Esophagus muscularis mucosa (tissue), 4 donors: ENCODE measurements at regions not wholly inside any gene's neighbourhood (a gene's known extent, or its start where the extent isn't known, plus 50 kb on each side); places are given as distances from the start of the nearest gene placed in this dataset.

Experiments used
- DNase-seq: peaks from one replicate; pipeline ENCODE4 v3.0.0-alpha.2; 2017; ENCODE audit errors: extremely low spot score
- H3K27ac ChIP-seq, 4 donors: fragments of 200-600 bp; sonication (generic); replicated peaks in 1 of 4; 1 replicate in 3 of 4; 2 replicates in 1 of 4; pipeline ENCODE4 v1.5.1; 2016 to 2019; ENCODE audit warnings: mild to moderate bottlenecking in 1 of 4
- H3K27me3 ChIP-seq, 4 donors: fragments of 200-600 bp; sonication (generic); one replicate each; pipeline versions ENCODE4 v1.5.1 to v1.6.0; 2016 to 2019
- H3K36me3 ChIP-seq, 4 donors: fragments of 200-600 bp; sonication (generic); one replicate each; pipeline ENCODE4 v1.5.1; 2016 to 2019
- H3K4me1 ChIP-seq, 4 donors: fragments of 200-600 bp; sonication (generic); one replicate each; pipeline ENCODE4 v1.5.1; 2016 to 2019
- H3K4me3 ChIP-seq, 4 donors: fragments of 200-600 bp; sonication (generic); 1 replicate in 2 of 4; 2 replicates in 2 of 4; pipeline ENCODE4 v1.5.1; 2016 to 2019; ENCODE audit warnings: mild to moderate bottlenecking in 4 of 4, moderate library complexity in 1 of 4
- H3K9me3 ChIP-seq, 4 donors: fragments of 200-600 bp; sonication (generic); 1 replicate in 3 of 4; 2 replicates in 1 of 4; pipeline ENCODE4 v1.5.1; 2016 to 2019
- EP300 ChIP-seq: sonication (generic); formaldehyde crosslinking; IDR thresholded peaks from one replicate; pipeline ENCODE4 v1.6.1; 2017; ENCODE audit warnings: antibody characterized with exemption
- POLR2A ChIP-seq: fragments of 450-650 bp; IDR thresholded peaks from one replicate; pipeline ENCODE4 v1.6.1; 2017; ENCODE audit warnings: antibody characterized with exemption, moderate library complexity, mild to moderate bottlenecking, low read depth
- POLR2AphosphoS5 ChIP-seq, 2 donors: sonication (generic); formaldehyde crosslinking; IDR thresholded peaks; one replicate each; pipeline ENCODE4 v1.6.1; 2017; ENCODE audit warnings: antibody characterized with exemption in 2 of 2
- WGBS: methylation state at CpG from one replicate; pipeline ENCODE4 v1.1.5; 2018; 5-methylcytosine and 5-hydroxymethylcytosine counted together
- intact Hi-C: fragments of 100-400 bp; cut with DNase I; formaldehyde crosslinking; loops from one replicate; pipeline ENCODE4 v1.15.1; 2023
- TF ChIP-seq, protein P1 (sequence below), 3 experiments: fragments of 200-600 bp in 2 of 3; fragments of 450-650 bp in 1 of 3; sonication (generic) in 2 of 3; IDR thresholded peaks; one replicate each; pipeline ENCODE4 v1.5.1; 2017 to 2019; ENCODE audit warnings: antibody characterized with exemption in 3 of 3, mild to moderate bottlenecking in 2 of 3, moderate library complexity in 1 of 3

DNA sequence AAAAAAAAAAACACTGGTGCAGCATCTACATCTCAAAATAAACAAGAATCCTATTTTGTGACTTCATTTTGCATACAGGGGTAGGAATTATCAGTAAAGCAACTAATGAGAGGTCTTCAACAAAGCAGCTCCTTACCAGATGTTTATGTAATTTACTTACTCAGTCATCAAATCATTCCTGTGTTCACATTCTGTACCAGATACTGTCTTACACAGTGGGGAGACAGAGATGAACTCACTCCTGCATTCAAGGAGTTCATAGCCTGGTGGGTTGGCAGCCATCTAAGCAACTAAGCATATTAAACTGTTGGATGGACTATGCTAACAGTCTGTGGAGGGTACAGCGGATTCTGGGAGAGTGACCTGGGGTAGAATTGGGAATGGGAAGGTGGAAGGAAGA lies 169.0 kb downstream of the OSR1 start:
- Histone ChIP-seq H3K9me3 (no peaks in the 10 kb centered on the region), H3K27ac (no peak overlapping the region), H3K4me1 (peaks cover 0 to 10% (median 5%) of the 10 kb centered on the region in 4 donors), H3K4me3 (no peak overlapping the region), H3K36me3 (no peaks in the 10 kb centered on the region), H3K27me3 (no peaks in the 10 kb centered on the region)
- intact Hi-C loops = no loop called here
- WGBS = 100% methylated on average over 1 of the region's 1 CpG
- DNase-seq = no peak
- no peak for TF ChIP-seq POLR2AphosphoS5 (IDR thresholded peaks at IDR 0.05)
- TF ChIP-seq EP300 = no peak
- TF ChIP-seq POLR2A = no peak

DNA sequence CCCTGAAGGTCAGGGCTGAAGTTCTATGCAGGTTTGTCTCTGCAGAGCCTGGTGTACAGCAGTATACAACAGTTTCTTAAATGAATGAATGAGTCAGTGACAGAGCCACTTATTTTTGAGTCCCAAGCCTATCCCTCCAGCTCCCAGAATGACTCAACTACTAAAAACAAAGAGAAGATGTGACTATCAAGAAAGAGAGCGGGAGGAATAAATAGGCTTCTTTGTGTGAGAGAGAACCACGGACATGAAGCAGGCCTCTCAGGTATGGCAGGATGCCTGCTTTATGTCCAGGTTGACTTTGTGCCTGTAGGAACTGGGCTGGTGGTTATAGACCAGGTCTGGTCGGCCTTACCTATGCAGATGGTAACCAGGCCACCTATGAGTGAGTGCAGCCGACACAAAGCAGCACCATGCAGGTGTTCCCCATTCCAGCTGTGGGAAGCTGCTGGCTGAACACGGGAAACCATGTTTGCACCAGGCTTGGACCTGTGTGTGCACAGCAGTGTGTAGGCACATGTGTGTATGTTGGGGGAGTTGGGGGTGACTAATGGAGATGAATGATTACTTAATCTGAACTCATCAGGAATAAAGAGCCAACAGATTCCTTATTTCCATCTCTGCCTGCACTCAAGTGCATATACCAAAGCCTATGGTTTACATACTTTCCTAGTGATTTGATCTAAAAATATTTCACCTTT lies 171.0 kb downstream of the OSR1 start:
- H3K27ac ChIP-seq = no peak overlapping the region
- TF ChIP-seq, protein P1, sequence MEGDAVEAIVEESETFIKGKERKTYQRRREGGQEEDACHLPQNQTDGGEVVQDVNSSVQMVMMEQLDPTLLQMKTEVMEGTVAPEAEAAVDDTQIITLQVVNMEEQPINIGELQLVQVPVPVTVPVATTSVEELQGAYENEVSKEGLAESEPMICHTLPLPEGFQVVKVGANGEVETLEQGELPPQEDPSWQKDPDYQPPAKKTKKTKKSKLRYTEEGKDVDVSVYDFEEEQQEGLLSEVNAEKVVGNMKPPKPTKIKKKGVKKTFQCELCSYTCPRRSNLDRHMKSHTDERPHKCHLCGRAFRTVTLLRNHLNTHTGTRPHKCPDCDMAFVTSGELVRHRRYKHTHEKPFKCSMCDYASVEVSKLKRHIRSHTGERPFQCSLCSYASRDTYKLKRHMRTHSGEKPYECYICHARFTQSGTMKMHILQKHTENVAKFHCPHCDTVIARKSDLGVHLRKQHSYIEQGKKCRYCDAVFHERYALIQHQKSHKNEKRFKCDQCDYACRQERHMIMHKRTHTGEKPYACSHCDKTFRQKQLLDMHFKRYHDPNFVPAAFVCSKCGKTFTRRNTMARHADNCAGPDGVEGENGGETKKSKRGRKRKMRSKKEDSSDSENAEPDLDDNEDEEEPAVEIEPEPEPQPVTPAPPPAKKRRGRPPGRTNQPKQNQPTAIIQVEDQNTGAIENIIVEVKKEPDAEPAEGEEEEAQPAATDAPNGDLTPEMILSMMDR (IDR thresholded peaks at IDR 0.05) = no peak
- TF ChIP-seq EP300 (no peak), POLR2AphosphoS5 (IDR thresholded peaks at IDR 0.05) (no peak), POLR2A (no peak)
- peaks cover 0 to 10% (median 5%) of the 10 kb centered on the region in 4 donors for H3K4me1 ChIP-seq
- H3K27me3 ChIP-seq = no peaks in the 10 kb centered on the region
- H3K9me3 ChIP-seq = no peaks in the 10 kb centered on the region
- H3K36me3 ChIP-seq = no peaks in the 10 kb centered on the region
- DNase-seq = no peak
- no peak overlapping the region for H3K4me3 ChIP-seq
- WGBS = 98% methylated on average over 5 of the region's 5 CpGs
- intact Hi-C loops = no loop called here

DNA sequence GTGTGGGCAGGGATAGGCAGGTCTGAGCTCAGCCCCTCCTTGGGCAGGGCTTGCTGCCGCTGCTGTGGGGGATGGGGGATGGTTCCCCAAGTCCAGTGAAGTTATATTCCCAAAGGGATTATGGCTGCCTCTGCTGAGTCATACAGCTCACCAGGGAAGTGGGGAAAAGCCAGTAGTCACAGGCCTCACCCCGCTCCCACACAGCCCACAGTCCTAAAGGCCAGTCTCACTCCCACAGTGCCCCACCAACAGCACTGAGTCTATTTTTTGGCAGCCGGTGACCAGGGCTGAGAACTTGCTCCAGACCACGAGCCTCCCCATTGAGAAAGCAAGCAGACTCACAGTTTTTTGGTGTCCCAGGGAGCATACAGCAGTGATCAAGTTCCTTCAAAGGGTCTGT lies 173.3 kb downstream of the OSR1 start:
- TF ChIP-seq EP300 = no peak
- TF ChIP-seq, protein P1 (IDR thresholded peaks at IDR 0.05) = no peak
- TF ChIP-seq POLR2AphosphoS5 (IDR thresholded peaks at IDR 0.05) = no peak
- TF ChIP-seq POLR2A = no peak
- Histone ChIP-seq H3K27me3 (no peaks in the 10 kb centered on the region), H3K27ac (no peak overlapping the region), H3K4me1 (peaks cover 0 to 3% (median 1%) of the 10 kb centered on the region in 4 donors), H3K36me3 (no peaks in the 10 kb centered on the region), H3K4me3 (no peak overlapping the region), H3K9me3 (no peaks in the 10 kb centered on the region)
- intact Hi-C loops = no loop called here
- no peak for DNase-seq
- WGBS = 96% methylated on average over 4 of the region's 4 CpGs

DNA sequence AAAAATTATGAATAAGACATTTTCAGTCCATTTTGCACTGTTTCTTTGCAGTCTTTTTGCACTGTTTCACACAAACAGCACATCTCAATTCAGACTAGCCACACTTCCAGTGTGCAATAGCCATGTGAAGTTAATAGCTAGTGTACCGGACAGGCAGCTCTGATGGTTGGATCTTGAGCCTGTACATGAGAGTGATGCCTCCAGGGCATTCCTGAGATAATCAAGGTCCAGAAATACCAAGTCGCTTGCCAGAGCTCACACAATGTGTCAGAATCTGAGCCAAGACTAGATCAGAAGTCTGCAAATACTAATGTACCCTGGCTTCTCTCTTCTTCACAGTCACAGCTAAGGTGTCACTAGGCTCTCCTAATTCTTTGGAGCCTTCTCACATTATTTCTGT lies 180.2 kb downstream of the OSR1 start:
- TF ChIP-seq, protein P1 (IDR thresholded peaks at IDR 0.05) = no peak
- no peak for TF ChIP-seq POLR2AphosphoS5 (IDR thresholded peaks at IDR 0.05)
- no peak for TF ChIP-seq POLR2A
- no peak for TF ChIP-seq EP300
- WGBS = 28% methylated on average over 2 of the region's 2 CpGs
- Histone ChIP-seq H3K4me3 (no peak overlapping the region), H3K27ac (no peak overlapping the region), H3K27me3 (no peaks in the 10 kb centered on the region), H3K36me3 (no peaks in the 10 kb centered on the region), H3K9me3 (no peaks in the 10 kb centered on the region), H3K4me1 (peaks cover 8 to 11% (median 10%) of the 10 kb centered on the region in 4 donors)
- intact Hi-C loops = no loop called here
- no peak for DNase-seq

DNA sequence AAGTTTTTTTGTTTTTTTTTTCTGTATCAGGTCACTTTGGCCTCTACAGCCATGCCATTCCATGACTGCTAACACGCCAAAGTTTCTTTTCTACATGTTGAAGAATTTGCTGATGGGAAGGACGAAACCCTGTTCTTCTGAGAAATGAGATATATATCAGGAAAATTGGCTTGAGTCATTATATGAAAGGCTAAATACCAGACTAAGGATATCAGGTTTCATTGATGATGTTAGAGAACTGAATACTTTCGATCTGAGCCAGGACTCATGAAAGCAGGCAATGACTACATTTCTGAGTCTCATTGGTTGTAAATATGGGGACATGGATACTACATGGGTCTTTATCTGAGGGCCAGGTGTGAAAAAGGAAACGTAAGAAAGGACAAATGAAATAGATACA lies 181.4 kb downstream of the OSR1 start:
- Histone ChIP-seq H3K4me1 (peaks cover 8 to 11% (median 10%) of the 10 kb centered on the region in 4 donors), H3K27me3 (no peaks in the 10 kb centered on the region), H3K27ac (no peak overlapping the region), H3K36me3 (no peaks in the 10 kb centered on the region), H3K4me3 (no peak overlapping the region), H3K9me3 (no peaks in the 10 kb centered on the region)
- WGBS = 85% methylated on average over 4 of the region's 4 CpGs
- intact Hi-C loops = no loop called here
- no peak for DNase-seq
- TF ChIP-seq POLR2A (no peak), POLR2AphosphoS5 (IDR thresholded peaks at IDR 0.05) (no peak), EP300 (no peak)
- TF ChIP-seq, protein P1 (IDR thresholded peaks at IDR 0.05) = no peak
